D721Med (cell line): ENCODE measurements at regions not wholly inside any gene's neighbourhood (a gene's known extent, or its start where the extent isn't known, plus 50 kb on each side); places are given as distances from the start of the nearest gene placed in this dataset.

Experiments used
- DNase-seq: peaks from one replicate; pipeline ENCODE4 v3.0.0; 2011; ENCODE audit warnings: low spot score; ENCODE audit not compliant: insufficient read length
- FAIRE-seq: peaks from 2 replicates; lab custom pipeline; 2011; peaks lifted over from hg19 to GRCh38; lab: Jason Lieb, UNC
- CTCF ChIP-seq: IDR thresholded peaks from 2 replicates; pipeline ENCODE4 v1.5.1; 2012; ENCODE audit warnings: mild to moderate bottlenecking, control low read depth; ENCODE audit not compliant: insufficient read depth; ENCODE audit errors: missing control alignments

GRCh38 chr20:50366270-50367103, 143.7 kb upstream of the PTPN1 start:
- FAIRE-seq, result no peak
- DNase-seq, result no peak
- no peak for TF ChIP-seq CTCF

GRCh38 chr20:50367104-50367674, 143.0 kb upstream of the PTPN1 start:
- DNase-seq, result no peak
- no peak for FAIRE-seq

GRCh38 chr20:50367739-50368375, 142.3 kb upstream of the PTPN1 start:
- DNase-seq, result no peak
- FAIRE-seq, result no peak
- TF ChIP-seq CTCF, result no peak

More at GRCh38 chr20:50367104-50367674, 143.0 kb upstream of the PTPN1 start:
- no peak for TF ChIP-seq CTCF

- DNase-seq, result no peak
- no peak for TF ChIP-seq CTCF
- no peak for FAIRE-seq
Observed at GRCh38 chr20:50368386-50368785, 141.8 kb upstream of the PTPN1 start.

GRCh38 chr20:50368813-50369224, 141.4 kb upstream of the PTPN1 start:
- FAIRE-seq (no peak), DNase-seq (no peak)
- TF ChIP-seq CTCF, result no peak

- no peak for FAIRE-seq
- DNase-seq, result no peak
- no peak for TF ChIP-seq CTCF
Observed at GRCh38 chr20:50369225-50370035, 140.8 kb upstream of the PTPN1 start.
